Ishikawa (cell line): ENCODE measurements at regions not wholly inside any gene's neighbourhood (a gene's known extent, or its start where the extent isn't known, plus 50 kb on each side); places are given as distances from the start of the nearest gene placed in this dataset.

Experiments
- ZBTB7A ChIP-seq: IDR thresholded peaks from 2 replicates; pipeline ENCODE4 v1.6.1; 2012; ENCODE audit warnings: low read depth
- TF ChIP-seq, protein P1 (sequence below): IDR thresholded peaks from 2 replicates; pipeline ENCODE4 v1.6.1; 2012

DNA sequence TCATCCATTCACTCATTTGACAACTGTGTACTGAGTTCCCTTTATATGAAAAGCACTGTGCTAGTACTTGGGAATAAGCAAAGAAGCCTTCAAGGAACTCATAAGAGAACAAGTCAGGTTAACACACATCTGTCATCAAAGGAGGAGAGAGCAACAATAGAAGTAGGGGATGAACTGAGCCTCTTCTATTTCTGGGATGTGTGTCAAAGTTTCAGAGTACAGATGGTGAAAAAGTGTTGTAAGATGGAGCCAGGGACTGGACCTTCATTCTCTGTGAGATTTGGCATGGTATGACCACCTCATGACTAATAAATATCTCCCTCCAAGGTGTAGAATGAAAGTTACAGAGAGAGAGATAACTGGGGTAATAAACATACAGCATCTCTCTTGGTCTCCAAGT lies 349.8 kb upstream of the PLET1 start:
- TF ChIP-seq ZBTB7A: no peak
- TF ChIP-seq, protein P1, sequence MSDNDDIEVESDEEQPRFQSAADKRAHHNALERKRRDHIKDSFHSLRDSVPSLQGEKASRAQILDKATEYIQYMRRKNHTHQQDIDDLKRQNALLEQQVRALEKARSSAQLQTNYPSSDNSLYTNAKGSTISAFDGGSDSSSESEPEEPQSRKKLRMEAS: no peak
